Activated CD4-positive, CD25-positive, alpha-beta regulatory T cell treated with anti-CD3 and anti-CD28 coated beads, Interleukin-2, amount 50 U/mL, for 24 hours (primary cell): ENCODE measurements at regions not wholly inside any gene's neighbourhood (a gene's known extent, or its start where the extent isn't known, plus 50 kb on each side); places are given as distances from the start of the nearest gene placed in this dataset.
"Not testable (repeated sequence)": the region's sequence is repeated elsewhere in the genome, so short reads cannot be mapped to it uniquely, and the experiment has no call there.

Experiments
- ATAC-seq, 2 donors: fragments of 150-1000 bp; cut with Tn5 transposase; one replicate each; pipeline ENCODE4 v1.10.0; 2021; ENCODE audit warnings: mild to moderate bottlenecking in 1 of 2, moderate library complexity in 1 of 2

DNA sequence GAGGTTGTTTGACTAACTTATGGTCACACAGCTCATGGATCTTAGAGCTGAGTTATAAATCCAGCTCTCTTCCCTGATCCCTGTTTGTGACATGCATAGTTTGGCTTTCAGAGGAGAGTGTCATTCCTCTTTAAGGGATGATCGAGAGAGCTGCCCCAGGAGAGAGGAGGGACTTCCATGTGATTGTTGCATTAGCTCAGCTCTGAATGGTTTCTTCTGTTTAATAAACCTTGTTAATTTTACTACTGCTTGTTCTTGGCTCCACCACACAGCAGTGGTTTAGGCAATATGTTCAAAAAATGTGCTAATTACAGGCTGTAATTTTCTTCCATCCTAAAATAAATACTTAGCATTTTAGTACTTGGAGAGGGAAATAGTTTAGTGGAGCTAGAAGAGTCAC, 152.5 kb downstream of the C12orf75 start:
- no peak for ATAC-seq

DNA sequence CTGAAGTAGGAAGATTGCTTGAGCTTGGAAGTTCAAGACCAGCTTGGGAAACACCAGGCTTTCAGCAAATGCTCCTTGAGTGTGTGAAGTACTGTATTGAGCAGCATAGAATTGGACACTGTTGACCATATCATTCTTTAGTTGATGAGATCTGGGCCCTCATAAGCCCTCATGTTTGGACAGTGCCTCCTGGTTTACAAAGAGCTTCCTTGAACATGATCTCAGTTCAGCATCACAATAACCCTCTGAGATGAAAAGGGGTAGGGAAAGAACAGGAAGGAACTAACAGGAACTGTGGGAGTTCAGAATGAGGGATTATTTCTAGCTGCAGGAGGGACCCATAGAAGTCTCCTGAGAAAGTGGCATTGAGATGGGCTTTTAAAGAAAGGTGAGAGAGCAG, 153.2 kb downstream of the C12orf75 start:
- no peak for ATAC-seq

DNA sequence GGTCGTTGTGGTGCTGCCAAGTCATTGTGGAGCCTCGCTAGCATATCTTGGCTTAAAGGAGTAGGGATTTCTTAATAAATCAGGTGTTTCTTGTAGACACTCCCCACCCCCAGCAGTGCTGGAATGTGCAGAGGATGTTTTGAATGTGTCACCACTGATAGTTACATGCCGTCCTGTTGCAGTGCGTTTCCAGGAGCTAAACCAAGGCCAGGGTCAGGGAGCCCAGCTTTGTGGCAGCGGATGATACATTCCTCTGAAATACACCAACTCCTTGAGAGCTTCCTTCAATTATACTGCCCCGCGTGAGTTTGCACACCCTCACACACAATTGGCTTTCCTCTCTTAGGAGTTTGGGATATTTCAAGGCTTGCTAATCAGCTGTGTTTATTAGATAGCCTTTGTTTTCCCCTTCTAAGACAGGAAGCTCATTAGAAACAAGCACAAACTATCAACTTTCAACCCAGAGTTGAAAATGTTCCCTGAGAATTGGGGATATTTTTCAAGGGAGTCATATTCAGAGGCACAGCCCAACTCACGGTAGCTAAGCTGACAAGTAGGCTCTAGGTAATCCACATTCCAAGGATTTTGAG, 154.9 kb downstream of the C12orf75 start:
- no peak for ATAC-seq

DNA sequence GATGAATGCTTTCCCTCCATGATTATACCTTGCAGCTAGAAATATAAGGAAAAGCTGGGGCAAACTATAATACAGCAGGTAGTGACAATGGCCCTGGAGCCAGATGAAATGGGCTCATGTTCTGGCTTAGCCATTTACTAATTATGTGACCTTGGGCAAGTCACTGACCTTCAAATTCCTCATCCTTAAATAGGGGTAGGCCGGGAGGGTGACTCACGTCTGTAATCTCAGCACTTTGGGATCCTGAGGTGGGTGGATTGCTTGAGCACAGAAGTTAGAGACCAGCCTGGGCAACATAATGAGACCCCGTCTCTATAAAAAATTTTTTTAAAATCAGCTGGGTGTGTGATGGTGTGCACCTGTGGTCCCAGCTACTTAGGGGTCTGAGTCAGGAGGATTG, 155.4 kb downstream of the C12orf75 start:
- ATAC-seq = no peak

DNA sequence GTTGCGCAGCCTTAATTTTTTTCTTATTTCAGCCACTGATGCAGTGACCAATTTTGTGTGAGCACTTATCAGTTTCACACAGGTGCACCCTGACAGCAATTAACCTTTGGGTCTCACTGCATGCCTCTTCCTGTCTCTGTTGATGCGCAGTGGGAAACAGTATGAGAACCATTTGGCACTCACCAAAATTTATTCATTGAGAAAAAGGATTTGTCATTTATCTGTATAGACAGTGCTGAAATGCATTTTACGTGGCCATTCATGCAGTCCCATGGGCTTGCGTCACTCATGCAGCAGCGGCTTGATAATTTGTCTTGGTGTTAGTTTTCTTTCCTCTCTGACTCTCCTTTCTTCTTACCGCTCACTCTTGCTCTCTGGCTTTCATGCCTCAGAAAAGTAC, 157.5 kb downstream of the C12orf75 start:
- ATAC-seq = no peak

DNA sequence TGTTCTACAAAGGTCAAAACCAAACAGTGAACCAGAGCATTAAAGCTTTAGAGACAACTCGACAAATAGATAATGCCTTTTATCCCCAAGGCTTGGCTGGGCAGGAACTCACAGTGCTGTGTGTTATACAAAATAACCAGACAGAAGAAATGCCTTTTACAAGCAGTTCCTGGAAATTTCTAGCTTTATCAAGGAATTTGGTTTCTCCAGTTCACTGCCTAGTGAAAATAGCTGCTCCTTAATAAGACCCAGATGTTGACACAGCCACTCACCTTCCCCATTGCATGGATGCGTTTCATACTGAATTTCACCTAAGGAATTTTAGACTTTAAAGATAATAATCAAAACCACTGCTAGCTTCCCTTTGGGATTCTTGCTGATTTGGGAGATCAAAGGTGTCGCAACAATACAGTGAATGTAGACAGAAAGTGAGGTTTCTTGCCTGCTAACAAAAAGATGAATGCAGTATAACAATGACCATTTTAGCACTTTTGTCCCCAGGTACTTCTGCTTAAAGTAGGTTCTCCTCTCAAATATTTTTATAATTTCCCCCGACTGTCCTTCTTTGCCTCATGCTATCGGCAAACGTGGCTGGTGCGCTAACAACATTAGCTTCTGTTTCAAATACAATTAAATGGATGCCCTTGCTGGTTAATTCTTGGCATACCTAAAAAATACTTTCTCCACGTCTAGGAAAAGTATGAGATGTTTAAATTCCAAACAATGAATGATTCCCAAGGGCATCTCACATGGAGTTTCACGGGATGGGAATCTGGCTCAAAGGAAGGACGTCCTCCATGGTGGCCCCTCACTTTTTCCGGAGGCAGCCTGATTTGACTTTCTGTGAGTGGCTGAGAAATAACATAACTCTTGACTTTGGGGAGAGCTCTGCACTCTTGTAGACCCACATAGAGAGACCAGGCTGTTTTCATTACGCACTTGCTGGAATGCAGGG, 162.4 kb downstream of the C12orf75 start:
- no peak for ATAC-seq

DNA sequence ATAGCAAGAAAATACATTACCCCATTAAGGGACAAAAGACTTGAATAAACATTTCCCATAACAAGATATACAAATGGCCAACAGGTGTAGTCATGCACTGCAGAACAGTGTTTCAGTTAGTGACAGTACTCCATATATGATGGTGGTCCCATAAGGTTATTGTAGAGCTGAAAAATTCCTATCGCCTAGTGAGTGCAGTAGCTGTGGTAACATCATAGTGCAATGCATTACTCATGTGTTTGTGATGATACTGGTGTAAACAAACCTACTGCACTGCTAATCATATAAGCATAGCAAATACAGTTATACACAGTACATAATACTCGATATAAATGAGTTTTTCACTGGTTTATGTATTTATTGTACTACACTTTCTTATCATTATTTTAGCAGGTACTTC, 168.7 kb downstream of the C12orf75 start:
- no peak for ATAC-seq

DNA sequence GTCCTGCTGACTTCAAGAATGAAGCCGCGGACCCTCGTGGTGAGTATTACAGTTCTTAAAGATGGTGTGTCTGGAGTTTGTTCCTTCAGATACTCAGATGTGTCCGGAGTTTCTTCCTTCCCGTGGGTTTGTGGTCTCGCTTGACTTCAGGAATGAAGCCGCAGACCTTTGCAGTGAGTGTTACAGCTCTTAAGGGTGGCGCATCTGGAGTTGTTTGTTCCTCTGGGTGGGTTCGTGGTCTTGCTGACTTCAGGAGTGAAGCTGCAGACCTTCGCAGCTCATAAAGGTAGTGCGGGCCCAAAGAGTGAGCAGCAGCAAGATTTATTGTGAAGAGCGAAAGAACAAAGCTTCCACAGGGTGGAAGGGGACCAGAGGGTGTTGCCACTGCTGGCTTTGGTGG, 170.2 kb downstream of the C12orf75 start:
- not testable (repeated sequence) for ATAC-seq

DNA sequence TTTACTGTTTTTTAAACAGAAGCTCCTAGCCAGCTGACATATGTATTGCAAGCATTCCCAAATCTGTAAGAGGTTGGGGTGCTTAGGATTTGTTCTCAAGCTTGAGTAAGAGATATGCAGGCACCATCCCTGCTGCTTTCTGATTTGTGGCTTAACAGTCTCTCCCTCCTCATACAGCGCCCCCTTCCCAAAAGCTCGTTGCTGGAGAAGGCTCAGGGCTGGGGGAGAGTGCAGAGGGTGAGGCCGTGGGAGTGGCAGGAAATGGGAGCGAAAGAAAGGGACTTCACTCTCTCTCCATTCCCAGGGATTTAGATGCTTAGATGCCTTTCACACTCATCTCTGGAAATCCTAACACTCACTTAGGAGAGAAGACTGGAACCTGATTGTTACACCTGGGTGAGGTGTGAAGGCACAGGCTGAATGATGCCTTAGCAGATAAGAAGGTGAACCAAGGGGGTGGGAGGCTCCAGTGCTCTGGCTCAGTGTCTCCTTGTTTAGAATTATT, 172.0 kb downstream of the C12orf75 start:
- ATAC-seq = no peak

DNA sequence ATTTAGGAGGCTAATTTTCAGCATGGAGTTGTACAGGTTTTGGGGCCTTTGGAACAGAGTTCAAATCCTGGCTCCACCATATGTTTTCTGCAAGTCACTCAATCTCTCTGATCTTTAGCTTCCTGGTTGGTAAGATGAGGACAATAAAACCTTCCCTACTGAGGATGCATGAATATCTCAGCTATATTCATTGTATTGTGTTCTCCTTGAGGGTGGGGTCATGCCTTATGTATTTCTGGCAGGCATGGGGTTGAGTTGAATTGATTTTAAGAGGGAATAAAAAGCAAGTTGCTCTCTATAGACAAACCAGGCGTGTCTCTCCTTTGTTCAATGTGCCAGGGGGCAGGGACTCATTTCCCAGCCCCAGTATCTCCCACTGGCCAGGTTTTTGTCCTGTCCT, 173.1 kb downstream of the C12orf75 start:
- no peak for ATAC-seq

DNA sequence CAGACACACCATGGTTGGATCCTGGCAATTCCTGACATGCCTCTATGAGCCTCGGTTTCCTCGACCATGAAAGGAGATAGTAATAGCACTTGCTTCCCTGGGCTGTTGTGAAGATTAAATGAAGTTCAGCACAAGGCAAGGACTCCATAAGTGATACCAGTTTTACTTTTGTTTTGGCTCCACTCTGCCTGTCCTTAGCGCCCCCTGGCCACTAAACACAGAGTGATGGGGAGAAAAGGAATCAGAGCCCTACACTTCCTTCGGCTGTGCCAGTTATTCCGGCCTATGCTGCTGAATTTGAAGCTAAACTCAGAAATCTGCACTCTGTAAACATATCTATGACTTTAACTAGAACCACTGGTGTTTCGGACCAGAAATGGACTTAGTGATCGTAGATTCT, 173.8 kb downstream of the C12orf75 start:
- no peak for ATAC-seq

DNA sequence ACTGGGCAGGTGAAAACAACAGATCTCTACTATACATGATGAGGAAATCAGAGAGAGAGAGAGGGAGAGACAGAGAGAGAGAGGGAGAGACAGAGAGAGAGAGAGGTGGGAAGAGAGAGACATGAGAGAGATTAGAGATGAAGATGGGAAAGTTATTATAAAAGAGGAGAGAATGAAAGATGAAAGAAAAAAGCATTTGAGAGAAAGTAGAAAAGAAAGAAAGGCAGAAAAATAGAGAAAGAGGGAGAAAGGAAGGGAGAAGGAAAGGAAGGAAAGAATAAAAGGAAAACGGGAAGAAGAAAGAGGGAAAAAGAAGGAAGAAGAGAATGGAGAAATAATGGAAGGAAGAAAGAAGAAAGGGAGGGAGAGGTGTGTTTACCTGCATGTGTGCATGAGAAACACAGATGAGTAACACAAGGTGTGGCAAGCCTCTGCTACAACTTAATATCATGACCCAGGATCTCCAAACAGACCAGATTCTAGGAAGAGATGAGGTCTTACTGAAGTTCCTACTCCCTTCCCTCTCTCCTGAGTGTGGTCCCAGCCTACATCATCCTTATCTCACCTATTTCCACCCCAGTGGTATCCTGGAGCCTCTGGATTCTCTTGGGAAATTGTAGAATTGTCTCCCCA, 176.3 kb downstream of the C12orf75 start:
- no peak for ATAC-seq

DNA sequence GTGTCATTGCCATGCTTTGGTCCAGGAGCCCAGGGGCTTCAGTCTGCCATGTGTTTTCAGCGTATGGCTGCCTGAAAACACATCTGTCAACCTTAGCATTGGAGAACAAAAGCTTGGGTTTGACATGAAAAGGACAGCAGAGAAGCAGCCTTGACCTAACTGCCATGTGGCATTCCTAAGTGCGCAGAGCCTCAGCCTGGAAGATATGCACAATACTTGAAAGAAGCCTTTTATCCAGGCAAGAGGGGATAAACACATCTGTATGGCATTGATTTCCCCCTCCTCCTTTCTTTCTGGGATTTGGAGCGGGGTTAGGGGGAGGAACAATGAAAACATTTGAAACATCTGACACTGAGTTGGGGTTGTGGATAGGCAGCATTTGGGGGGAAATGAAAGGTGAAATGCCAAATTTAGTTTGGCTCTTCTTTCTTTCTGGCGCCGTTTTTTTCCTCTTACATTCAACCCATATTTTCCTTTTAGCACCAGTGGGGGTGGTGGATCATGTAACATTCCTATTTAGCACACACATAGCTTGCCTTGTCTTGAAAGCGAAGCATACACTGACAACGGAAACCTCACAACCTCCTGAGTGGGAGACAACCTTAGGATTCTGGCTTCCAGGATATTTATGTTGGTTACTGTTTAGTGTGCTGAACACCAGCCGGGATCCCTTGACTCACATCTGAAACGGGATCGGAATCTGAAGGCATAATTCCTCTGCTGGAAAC, 177.0 kb downstream of the C12orf75 start:
- no peak for ATAC-seq

DNA sequence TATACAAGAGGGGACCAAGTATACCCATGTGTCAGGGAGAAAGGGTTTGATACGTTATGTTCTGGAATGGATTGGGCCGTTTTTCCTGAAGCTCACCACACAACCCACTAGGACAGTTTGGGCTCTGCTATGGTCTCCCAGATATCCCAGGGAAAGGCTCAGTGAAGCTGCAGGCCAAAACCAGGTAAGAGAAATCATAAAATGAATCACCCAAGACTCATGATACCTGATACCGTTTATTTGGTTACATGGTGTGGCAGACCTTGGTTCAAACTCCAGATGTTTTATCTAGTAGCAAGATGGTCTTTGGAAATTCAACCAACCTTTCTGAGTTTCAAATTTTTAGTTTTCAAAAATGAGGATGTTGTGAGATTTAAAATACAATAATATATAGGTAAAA, 177.6 kb downstream of the C12orf75 start:
- ATAC-seq = no peak

DNA sequence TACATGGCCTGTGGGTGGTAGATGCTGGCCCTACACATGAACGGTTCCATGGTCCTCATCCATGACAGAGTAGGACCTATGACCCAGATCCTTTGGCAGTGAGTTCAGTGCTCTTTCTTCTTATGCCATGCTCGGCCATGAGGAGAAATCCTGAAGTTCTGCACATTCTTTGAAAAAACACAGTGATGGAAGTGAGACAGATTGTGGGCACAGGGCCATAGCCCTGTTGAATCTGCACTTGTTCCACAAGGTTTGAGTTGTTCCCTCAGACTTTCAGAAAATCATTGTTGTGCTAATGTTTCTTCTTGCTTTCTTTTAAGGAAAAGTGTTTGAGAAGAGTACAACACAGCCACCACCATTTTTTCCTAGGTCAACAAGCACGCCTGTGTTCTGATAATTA, 180.0 kb downstream of the C12orf75 start:
- no peak for ATAC-seq

DNA sequence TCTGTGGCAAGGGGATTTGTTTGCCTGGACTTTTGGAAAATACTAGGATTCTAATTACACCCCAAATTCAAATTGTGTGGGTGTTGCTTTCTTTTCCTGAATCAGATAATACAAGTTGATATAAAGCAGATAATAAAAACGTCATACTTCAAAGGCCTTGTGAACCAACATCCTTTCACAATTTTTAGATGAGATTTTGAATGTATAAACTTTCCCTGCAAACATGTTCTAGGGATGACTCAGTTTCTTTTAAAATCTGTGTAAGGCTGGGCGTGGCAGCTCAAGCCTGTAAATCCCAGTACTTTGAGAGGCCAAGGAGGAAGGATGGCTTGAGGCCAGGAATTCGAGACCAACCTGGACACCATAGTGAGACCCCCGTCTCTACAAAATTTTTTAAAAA, 182.4 kb downstream of the C12orf75 start:
- ATAC-seq = not testable (repeated sequence)

DNA sequence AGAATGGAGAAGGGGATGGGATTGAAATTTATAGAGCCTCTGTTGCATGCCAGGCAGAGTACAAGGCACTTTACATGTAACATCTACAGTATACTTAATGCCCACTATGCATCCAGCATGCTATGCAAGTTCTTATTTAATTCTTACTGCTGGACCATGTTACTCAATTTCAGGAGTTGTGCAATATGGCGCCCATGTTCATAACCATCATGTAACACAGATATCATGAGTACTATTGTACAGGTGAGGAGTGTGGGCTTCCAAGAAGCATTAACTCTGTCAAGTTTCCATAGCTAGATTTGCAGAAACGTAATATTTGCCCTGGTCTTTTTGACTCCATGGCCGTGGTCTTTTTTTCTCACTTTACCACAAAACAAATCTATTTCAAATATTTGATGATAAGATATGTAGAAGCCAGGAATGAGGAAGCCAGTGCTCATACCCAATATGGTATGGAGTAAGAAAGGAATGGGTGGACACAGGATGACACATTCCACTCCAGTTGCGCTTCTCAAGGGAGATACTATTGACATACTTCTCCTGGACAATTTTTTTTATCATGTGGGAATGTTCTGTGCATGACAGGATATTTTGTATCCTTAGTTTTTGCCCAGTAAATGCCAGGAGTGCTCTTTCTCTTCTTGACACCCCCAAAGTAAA, 191.8 kb downstream of the C12orf75 start:
- ATAC-seq = no peak

DNA sequence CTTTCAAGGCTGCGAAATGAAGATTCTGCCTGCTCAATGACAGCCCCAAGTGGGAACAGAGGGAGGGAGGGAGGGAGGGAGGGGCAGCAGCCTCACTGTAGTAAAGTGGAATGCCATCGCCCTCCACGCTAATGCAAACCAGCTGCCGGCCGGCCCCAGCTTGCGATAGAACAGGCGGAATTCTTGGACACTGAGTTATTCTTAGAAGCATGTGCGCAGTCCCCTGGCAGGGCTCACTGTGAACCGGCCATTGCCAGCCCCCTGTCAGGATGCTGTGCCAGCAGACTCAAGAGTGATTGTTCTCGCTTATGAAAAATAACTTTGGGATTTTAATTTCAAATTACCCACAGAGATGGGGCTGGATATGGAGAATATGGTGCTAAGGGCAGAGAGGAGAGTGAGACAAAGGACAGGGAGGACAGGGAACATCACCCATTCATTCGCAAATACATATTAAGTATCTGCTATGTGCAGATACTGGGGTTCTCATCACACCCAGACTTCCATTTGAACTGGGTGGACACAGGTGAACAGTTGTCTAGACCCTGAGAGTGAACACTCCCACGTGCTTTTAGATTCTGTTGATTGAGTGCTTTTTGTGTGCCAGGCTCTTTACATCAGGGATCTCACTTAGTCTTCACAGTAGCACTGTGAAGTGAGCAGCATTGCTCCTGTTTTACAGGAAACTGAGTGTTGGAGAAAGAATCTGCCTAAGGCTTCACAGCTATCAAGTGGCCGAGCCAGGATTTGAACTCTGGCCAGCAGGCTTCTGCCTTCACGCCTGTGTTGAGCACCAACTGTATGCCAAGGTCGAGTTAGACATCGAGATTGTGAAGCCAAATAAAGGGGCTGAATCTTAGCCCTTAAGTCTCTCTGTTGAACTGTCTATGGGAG, 192.9 kb downstream of the C12orf75 start:
- no peak for ATAC-seq

DNA sequence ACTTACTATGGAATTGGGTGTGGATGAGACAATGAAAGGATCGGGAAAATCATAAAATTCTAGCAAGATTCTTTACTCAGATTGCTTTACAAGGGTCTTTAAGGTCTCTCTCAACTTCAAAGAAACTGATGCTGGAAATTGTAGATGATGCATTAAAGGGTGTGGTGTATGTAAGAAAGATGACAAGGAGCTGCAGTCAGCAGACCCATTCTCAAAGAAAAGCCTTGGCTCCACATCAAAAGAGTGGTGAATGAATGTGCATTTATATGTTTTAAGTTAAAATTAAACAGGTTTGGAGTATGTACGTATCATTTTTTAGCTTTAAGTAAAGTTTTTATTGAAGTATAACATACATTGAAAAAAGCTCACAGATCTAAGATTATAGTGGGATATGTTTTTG, 194.5 kb downstream of the C12orf75 start:
- no peak for ATAC-seq

DNA sequence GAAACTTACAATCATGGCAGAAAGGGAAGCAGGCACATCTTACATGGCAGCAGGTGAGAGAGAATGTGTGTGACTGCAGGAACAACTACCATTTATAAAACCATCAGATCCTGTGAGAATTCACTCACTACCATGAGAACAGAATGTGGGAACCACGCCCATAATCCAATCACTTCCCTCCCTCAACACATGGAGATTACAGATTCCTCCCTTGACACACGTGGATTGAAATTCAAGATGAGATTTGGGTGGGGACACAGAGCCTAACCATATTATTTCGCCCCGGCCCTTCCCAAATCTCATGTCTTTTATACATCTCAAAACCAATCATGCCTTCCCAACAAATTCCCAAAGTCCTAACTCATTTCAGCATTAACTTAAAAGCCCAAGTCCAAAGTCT, 203.6 kb downstream of the C12orf75 start:
- no peak for ATAC-seq

DNA sequence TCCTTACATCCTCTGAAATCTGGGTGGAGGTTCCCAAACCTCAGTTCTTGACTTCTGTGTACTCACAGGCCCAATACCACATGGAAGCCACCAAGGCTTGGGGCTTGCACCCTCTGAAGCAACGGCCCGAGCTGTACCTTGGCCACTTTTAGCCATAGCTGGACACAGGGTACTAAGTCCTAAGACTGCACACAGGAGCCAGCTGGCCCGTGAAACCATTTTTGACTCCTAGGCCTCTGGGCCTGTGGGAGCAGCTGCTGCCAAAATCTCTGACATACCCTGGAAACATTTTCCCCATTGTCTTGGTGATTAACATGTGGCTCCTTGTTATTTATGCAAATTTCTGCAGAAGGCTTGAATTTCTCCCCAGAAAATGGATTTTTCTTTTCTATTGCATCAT, 204.5 kb downstream of the C12orf75 start:
- ATAC-seq = not testable (repeated sequence)
